GM12878 (cell line): ENCODE measurements at regions not wholly inside any gene's neighbourhood (a gene's known extent, or its start where the extent isn't known, plus 50 kb on each side); places are given as distances from the start of the nearest gene placed in this dataset.

Experiments
- ATAC-seq: fragments of 200-7000 bp; cut with Tn5 transposase; 3 replicates; pipeline ENCODE4 v1.9.1; 2020; ENCODE audit warnings: mild to moderate bottlenecking, moderate library complexity
- BruUV-seq: library from RNA; stranded (reverse); fragments of 400-500 nt; replicated peaks from 2 replicates; lab custom pipeline; 2021; lab: Mats Ljungman, UMichigan
- CTCF ChIA-PET: fragments of 300-600 bp; sonication (Branson Sonifier 250); formaldehyde crosslinking; extraction: SDS; loops from one replicate; lab custom pipeline; 2021; ENCODE audit warnings: inconsistent platforms; lab: Yijun Ruan, JAX
- POLR2A ChIA-PET: fragments of 350-600 bp; formaldehyde crosslinking; extraction: SDS; loops from one replicate; lab custom pipeline; 2021; ENCODE audit warnings: inconsistent platforms; lab: Charles Lee
- RAD21 ChIA-PET: fragments of 300-600 bp; sonication (Branson Sonifier 250); formaldehyde crosslinking; loops from one replicate; lab custom pipeline; 2023; ENCODE audit warnings: antibody characterized with exemption; ENCODE audit not compliant: unreplicated experiment; lab: Charles Lee
- SMC1A ChIA-PET: fragments of 300-600 bp; sonication (Branson Sonifier 250); formaldehyde crosslinking; loops from one replicate; lab custom pipeline; 2023; ENCODE audit not compliant: unreplicated experiment, uncharacterized antibody; lab: Charles Lee
- DNase-seq: peaks from one replicate; pipeline ENCODE4 v3.0.0-alpha.2; 2011; ENCODE audit warnings: low read depth, low spot score
- FAIRE-seq: peaks from 3 replicates; lab custom pipeline; 2011; peaks lifted over from hg19 to GRCh38; lab: Jason Lieb, UNC
- H2AFZ ChIP-seq: 2 replicates; pipeline ENCODE4 v1.6.0; 2011; ENCODE audit warnings: low read depth, low read length, control low read depth; ENCODE audit not compliant: control insufficient read depth
- H3K27ac ChIP-seq: 2 replicates; pipeline ENCODE4 v1.5.1; 2011; ENCODE audit warnings: control low read depth; ENCODE audit not compliant: control insufficient read depth, insufficient read depth
- H3K27me3 ChIP-seq, 2 experiments: replicated peaks in 1 of 2; 2 replicates each; pipeline versions ENCODE4 v1.6.0 to v1.6.1; 2011; ENCODE audit warnings: low read length in 1 of 2; ENCODE audit not compliant: control insufficient read depth in 2 of 2, insufficient read depth in 2 of 2
- H3K36me3 ChIP-seq, 2 experiments: 2 replicates each; pipeline ENCODE4 v1.5.1; 2011; ENCODE audit warnings: low read length in 1 of 2; ENCODE audit not compliant: control insufficient read depth in 2 of 2, insufficient read depth in 2 of 2
- H3K4me1 ChIP-seq: 2 replicates; pipeline ENCODE4 v1.6.1; 2011; ENCODE audit warnings: mild to moderate bottlenecking, low read length, moderate library complexity, mixed read lengths; ENCODE audit not compliant: control insufficient read depth, insufficient read depth
- H3K4me2 ChIP-seq: 2 replicates; pipeline ENCODE4 v1.6.0; 2011; ENCODE audit warnings: control low read depth; ENCODE audit not compliant: control insufficient read depth, insufficient read depth
- H3K4me3 ChIP-seq: fragments of 200-600 bp; sonication (generic); 2 replicates; pipeline ENCODE4 v1.5.1; 2016
- H3K79me2 ChIP-seq: 2 replicates; pipeline ENCODE4 v1.6.0; 2011; ENCODE audit warnings: low read length; ENCODE audit not compliant: control insufficient read depth, insufficient read depth
- H3K9ac ChIP-seq: 2 replicates; pipeline ENCODE4 v1.8.0; 2011; ENCODE audit warnings: low read length, control low read depth, mixed read lengths; ENCODE audit not compliant: control insufficient read depth, insufficient read depth
- H3K9me3 ChIP-seq: replicated peaks from 3 replicates; pipeline ENCODE4 v1.5.1; 2011; ENCODE audit warnings: mild to moderate bottlenecking, low read length; ENCODE audit not compliant: control insufficient read depth, insufficient read depth
- H4K20me1 ChIP-seq: 2 replicates; pipeline ENCODE4 v1.6.0; 2011; ENCODE audit not compliant: control insufficient read depth, insufficient read depth
- BHLHE40 ChIP-seq, 2 experiments: fragments of 450-650 bp in 1 of 2; IDR thresholded peaks; 2 replicates each; pipeline ENCODE4 v1.6.1; 2011 to 2017; ENCODE audit warnings: low read depth in 2 of 2, borderline replicate concordance in 1 of 2, improper control_type of control experiment in 1 of 2, low read length in 1 of 2, mild to moderate bottlenecking in 1 of 2
- CHD2 ChIP-seq: IDR thresholded peaks from 2 replicates; pipeline ENCODE4 v1.6.1; 2011; ENCODE audit warnings: low read depth, low read length, improper control_type of control experiment, borderline replicate concordance
- EGR1 ChIP-seq, 2 experiments: IDR thresholded peaks; 1 replicate in 1 of 2; 2 replicates in 1 of 2; pipeline ENCODE4 v1.6.1; 2011 to 2012; ENCODE audit warnings: low read depth in 2 of 2, low read length in 2 of 2, borderline replicate concordance in 1 of 2, mild to moderate bottlenecking in 1 of 2, moderate library complexity in 1 of 2
- EP300 ChIP-seq, 2 experiments: fragments of 150-350 bp in 1 of 2; IDR thresholded peaks; 2 replicates each; pipeline ENCODE4 v1.6.1; 2011 to 2012; ENCODE audit warnings: low read depth in 2 of 2, low read length in 2 of 2, borderline replicate concordance in 1 of 2, improper control_type of control experiment in 1 of 2, inconsistent platforms in 1 of 2; ENCODE audit not compliant: control insufficient read depth in 1 of 2
- FOXK2 ChIP-seq: fragments of 450-650 bp; IDR thresholded peaks from 2 replicates; pipeline ENCODE4 v1.6.1; 2017; ENCODE audit warnings: mild to moderate bottlenecking, moderate library complexity
- MTA2 ChIP-seq: fragments of 450-650 bp; IDR thresholded peaks from 2 replicates; pipeline ENCODE4 v1.6.1; 2016; ENCODE audit warnings: low read depth, mild to moderate bottlenecking, moderate library complexity
- POLR2AphosphoS5 ChIP-seq: IDR thresholded peaks from 2 replicates; pipeline ENCODE4 v1.6.1; 2011; ENCODE audit warnings: mild to moderate bottlenecking, low read length, inconsistent platforms
- SMAD1 ChIP-seq: fragments of 450-650 bp; IDR thresholded peaks from 2 replicates; pipeline ENCODE4 v1.6.1; 2018; ENCODE audit warnings: mild to moderate bottlenecking, low read depth; ENCODE audit not compliant: partially characterized antibody
- SMC3 ChIP-seq: IDR thresholded peaks from 2 replicates; pipeline ENCODE4 v1.6.1; 2011; ENCODE audit warnings: low read length, improper control_type of control experiment, borderline replicate concordance
- STAT3 ChIP-seq: IDR thresholded peaks from 2 replicates; pipeline ENCODE4 v1.6.1; 2011; ENCODE audit warnings: low read depth, low read length, improper control_type of control experiment
- SUPT20H ChIP-seq: IDR thresholded peaks from 2 replicates; pipeline ENCODE4 v1.6.1; 2011; ENCODE audit warnings: low read depth, mild to moderate bottlenecking, low read length, moderate library complexity, borderline replicate concordance; ENCODE audit not compliant: control insufficient read depth
- TAF1 ChIP-seq: IDR thresholded peaks from 2 replicates; pipeline ENCODE4 v1.6.1; 2011; ENCODE audit warnings: mild to moderate bottlenecking, low read depth, low read length, borderline replicate concordance
- TCF12 ChIP-seq: IDR thresholded peaks from 2 replicates; pipeline ENCODE4 v1.6.1; 2011; ENCODE audit warnings: low read depth, mild to moderate bottlenecking, low read length
- ZNF24 ChIP-seq: fragments of 450-650 bp; IDR thresholded peaks from 2 replicates; pipeline ENCODE4 v1.6.1; 2017; ENCODE audit warnings: antibody characterized with exemption, mild to moderate bottlenecking
- WGBS: methylation state at CpG from one replicate; pipeline ENCODE4 v1.1.6; 2016; ENCODE audit warnings: low lambda C conversion rate; ENCODE audit not compliant: insufficient replicate concordance, insufficient coverage; ENCODE audit errors: missing lambda C conversion rate; 5-methylcytosine and 5-hydroxymethylcytosine counted together
- in situ Hi-C: fragments of 300-500 bp; cut with MboI; formaldehyde crosslinking; loops from 9 replicates; pipeline ENCODE4 v1.14.3; 2018; ENCODE audit warnings: mixed read lengths
- intact Hi-C: fragments of 100-400 bp; cut with micrococcal nuclease; formaldehyde crosslinking; loops from one replicate; pipeline ENCODE4 v1.14.2; 2022; ENCODE audit not compliant: unreplicated experiment
- TF ChIP-seq, protein P1 (sequence below): fragments of 450-650 bp; IDR thresholded peaks from 2 replicates; pipeline ENCODE4 v1.6.1; 2017; ENCODE audit warnings: mild to moderate bottlenecking, moderate library complexity
- TF ChIP-seq, protein P2 (sequence below): IDR thresholded peaks from 2 replicates; pipeline ENCODE4 v1.6.1; 2011; ENCODE audit warnings: borderline replicate concordance, low read depth, mild to moderate bottlenecking, moderate library complexity, low read length; ENCODE audit not compliant: insufficient read depth, poor library complexity, severe bottlenecking

DNA sequence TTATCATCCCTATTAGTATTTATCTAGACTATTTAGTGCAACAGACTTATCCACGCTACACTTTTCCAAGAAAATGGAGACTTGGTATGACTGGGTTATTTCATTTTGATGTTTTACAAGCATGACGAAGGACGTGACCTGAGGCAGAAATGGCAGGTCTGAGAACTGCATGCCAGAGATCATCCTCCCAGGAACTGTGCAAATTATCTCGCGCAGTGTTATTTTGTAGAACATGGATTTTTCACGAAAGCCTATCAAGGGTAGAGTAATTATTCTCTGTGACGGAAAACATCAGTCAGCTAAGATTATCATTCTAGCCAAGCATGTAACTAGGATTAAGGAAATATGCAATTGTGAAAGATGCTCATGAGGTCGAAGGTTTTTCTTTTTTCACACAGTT lies 361.5 kb upstream of the AJAP1 start:
- TF ChIP-seq EGR1 (IDR thresholded peaks at IDR 0.05; ENCODE audit: borderline replicate concordance in 1 of 2, low read depth in 2 of 2, low read length in 2 of 2): no peak
- TF ChIP-seq STAT3: no peak
- TF ChIP-seq TCF12: no peak
- TF ChIP-seq, protein P1, sequence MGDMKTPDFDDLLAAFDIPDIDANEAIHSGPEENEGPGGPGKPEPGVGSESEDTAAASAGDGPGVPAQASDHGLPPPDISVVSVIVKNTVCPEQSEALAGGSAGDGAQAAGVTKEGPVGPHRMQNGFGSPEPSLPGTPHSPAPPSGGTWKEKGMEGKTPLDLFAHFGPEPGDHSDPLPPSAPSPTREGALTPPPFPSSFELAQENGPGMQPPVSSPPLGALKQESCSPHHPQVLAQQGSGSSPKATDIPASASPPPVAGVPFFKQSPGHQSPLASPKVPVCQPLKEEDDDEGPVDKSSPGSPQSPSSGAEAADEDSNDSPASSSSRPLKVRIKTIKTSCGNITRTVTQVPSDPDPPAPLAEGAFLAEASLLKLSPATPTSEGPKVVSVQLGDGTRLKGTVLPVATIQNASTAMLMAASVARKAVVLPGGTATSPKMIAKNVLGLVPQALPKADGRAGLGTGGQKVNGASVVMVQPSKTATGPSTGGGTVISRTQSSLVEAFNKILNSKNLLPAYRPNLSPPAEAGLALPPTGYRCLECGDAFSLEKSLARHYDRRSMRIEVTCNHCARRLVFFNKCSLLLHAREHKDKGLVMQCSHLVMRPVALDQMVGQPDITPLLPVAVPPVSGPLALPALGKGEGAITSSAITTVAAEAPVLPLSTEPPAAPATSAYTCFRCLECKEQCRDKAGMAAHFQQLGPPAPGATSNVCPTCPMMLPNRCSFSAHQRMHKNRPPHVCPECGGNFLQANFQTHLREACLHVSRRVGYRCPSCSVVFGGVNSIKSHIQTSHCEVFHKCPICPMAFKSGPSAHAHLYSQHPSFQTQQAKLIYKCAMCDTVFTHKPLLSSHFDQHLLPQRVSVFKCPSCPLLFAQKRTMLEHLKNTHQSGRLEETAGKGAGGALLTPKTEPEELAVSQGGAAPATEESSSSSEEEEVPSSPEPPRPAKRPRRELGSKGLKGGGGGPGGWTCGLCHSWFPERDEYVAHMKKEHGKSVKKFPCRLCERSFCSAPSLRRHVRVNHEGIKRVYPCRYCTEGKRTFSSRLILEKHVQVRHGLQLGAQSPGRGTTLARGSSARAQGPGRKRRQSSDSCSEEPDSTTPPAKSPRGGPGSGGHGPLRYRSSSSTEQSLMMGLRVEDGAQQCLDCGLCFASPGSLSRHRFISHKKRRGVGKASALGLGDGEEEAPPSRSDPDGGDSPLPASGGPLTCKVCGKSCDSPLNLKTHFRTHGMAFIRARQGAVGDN: no peak
- no peak for TF ChIP-seq CHD2
- no peak for TF ChIP-seq POLR2AphosphoS5
- TF ChIP-seq SMC3: no peak
- no peak for TF ChIP-seq SUPT20H
- no peak for TF ChIP-seq SMAD1
- no peak for TF ChIP-seq EP300 (IDR thresholded peaks at IDR 0.05; ENCODE audit: borderline replicate concordance in 1 of 2, control insufficient read depth in 1 of 2, low read depth in 2 of 2, low read length in 2 of 2)
- no peak for TF ChIP-seq FOXK2
- TF ChIP-seq MTA2: no peak
- TF ChIP-seq, protein P2, sequence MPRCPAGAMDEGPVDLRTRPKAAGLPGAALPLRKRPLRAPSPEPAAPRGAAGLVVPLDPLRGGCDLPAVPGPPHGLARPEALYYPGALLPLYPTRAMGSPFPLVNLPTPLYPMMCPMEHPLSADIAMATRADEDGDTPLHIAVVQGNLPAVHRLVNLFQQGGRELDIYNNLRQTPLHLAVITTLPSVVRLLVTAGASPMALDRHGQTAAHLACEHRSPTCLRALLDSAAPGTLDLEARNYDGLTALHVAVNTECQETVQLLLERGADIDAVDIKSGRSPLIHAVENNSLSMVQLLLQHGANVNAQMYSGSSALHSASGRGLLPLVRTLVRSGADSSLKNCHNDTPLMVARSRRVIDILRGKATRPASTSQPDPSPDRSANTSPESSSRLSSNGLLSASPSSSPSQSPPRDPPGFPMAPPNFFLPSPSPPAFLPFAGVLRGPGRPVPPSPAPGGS: no peak
- no peak for TF ChIP-seq ZNF24
- TF ChIP-seq BHLHE40 (IDR thresholded peaks at IDR 0.05; ENCODE audit: borderline replicate concordance in 1 of 2, low read depth in 2 of 2, low read length in 1 of 2): no peak
- no peak for TF ChIP-seq TAF1
- Histone ChIP-seq H3K27ac (no peak overlapping the region), H3K9ac (no peak overlapping the region), H2AFZ (no peak overlapping the region), H3K4me3 (no peak overlapping the region), H3K79me2 (no peaks in the 10 kb centered on the region), H3K4me2 (no peak overlapping the region), H3K9me3 (no peaks in the 10 kb centered on the region), H3K4me1 (no peaks in the 10 kb centered on the region), H3K27me3 (no peaks in the 10 kb centered on the region), H4K20me1 (no peaks in the 10 kb centered on the region), H3K36me3 (no peaks in the 10 kb centered on the region)
- ATAC-seq (no peak), FAIRE-seq (no peak), DNase-seq (no peak)
- RAD21 ChIA-PET: no interaction called here
- no TSS peak for BruUV-seq
- CTCF ChIA-PET: no interaction called here
- WGBS: 47% methylated on average over 8 of the region's 8 CpGs
- POLR2A ChIA-PET: no interaction called here
- in situ Hi-C loops (no loop called here), intact Hi-C loops (no loop called here)
- SMC1A ChIA-PET: no interaction called here
